ENCODE measurements at regions not wholly inside any gene's neighbourhood (a gene's known extent, or its start where the extent isn't known, plus 50 kb on each side); places are given as distances from the start of the nearest gene placed in this dataset.

GRCh38 chr3:5056111-5056391 is 66.0 kb upstream of the ARL8B start:
- H3K4me1 ChIP-seq, result peaks cover 7% of the 10 kb centered on the region
- ATAC-seq, result no peak
- WGBS, 2 donors, result 71 to 78% methylated on average over 3 of the region's 3 CpGs
- no peak overlapping the region for H3K27ac ChIP-seq
- no peaks in the 10 kb centered on the region for H3K27me3 ChIP-seq
- TF ChIP-seq CTCF (IDR thresholded peaks at IDR 0.05) (no peak), POLR2A (IDR thresholded peaks at IDR 0.05) (no peak)
- no peak for DNase-seq
- no peaks in the 10 kb centered on the region for H3K36me3 ChIP-seq (replicated peaks in 1 of 2; ENCODE audit: insufficient read depth in 1 of 2, low read depth in 2 of 2)
- intact Hi-C loops (cut with DNase I), result no loop called here
- no peak overlapping the region for H3K4me3 ChIP-seq
- H3K9me3 ChIP-seq, result no peaks in the 10 kb centered on the region

GRCh38 chr3:5057272-5057671 is 64.8 kb upstream of the ARL8B start:
- H3K4me1 ChIP-seq, result peaks cover 7% of the 10 kb centered on the region
- no peak overlapping the region for H3K27ac ChIP-seq
- H3K9me3 ChIP-seq, result no peaks in the 10 kb centered on the region
- no peak for TF ChIP-seq CTCF (IDR thresholded peaks at IDR 0.05)
- no peak for TF ChIP-seq POLR2A (IDR thresholded peaks at IDR 0.05)
- no peaks in the 10 kb centered on the region for H3K36me3 ChIP-seq (replicated peaks in 1 of 2; ENCODE audit: insufficient read depth in 1 of 2, low read depth in 2 of 2)
- 60 to 64% methylated on average over 6 of the region's 6 CpGs for WGBS, 2 donors
- intact Hi-C loops (cut with DNase I), result no loop called here
- ATAC-seq, result no peak
- DNase-seq, result no peak
- H3K27me3 ChIP-seq, result no peaks in the 10 kb centered on the region
- H3K4me3 ChIP-seq, result no peak overlapping the region

GRCh38 chr3:5057857-5058324 is 64.2 kb upstream of the ARL8B start:
- ATAC-seq, result peak; percentile 94
- TF ChIP-seq CTCF (IDR thresholded peaks at IDR 0.05) (peak; percentile 33 to 93 (median 83)), POLR2A (IDR thresholded peaks at IDR 0.05) (no peak)
- intact Hi-C loops (cut with DNase I), result no loop called here
- WGBS, 2 donors, result 24 to 26% methylated on average over 7 of the region's 7 CpGs
- H3K9me3 ChIP-seq, result no peaks in the 10 kb centered on the region
- no peaks in the 10 kb centered on the region for H3K27me3 ChIP-seq
- H3K4me1 ChIP-seq, result peaks cover 7% of the 10 kb centered on the region
- DNase-seq, result peak; percentile 83 to 89 (median 85)
- no peaks in the 10 kb centered on the region for H3K36me3 ChIP-seq (replicated peaks in 1 of 2; ENCODE audit: insufficient read depth in 1 of 2, low read depth in 2 of 2)
- H3K27ac ChIP-seq, result no peak overlapping the region
- H3K4me3 ChIP-seq, result no peak overlapping the region

DNA sequence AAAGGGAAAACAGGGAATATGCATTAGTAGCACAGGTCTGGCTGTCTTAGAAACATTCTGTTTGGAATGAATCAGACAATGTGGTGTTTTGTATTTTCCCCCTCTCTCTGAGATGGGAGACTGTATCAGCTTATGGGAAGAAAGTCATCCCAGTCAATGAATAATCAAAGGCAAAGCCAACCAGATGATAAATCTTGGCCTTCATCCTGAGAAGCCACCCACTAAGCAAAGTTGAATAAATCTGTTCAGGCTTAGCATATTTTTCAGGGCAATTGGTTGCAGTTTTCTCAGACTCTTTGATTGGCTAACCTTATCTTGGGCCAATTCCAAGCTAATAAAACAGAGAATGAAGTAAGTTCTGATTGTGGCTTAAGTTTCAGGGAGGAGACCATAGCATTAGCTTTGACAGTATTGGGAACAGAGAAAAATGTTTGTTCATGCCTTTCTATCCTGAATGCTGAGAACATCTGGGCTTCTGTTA is 63.6 kb upstream of the ARL8B start:
- Histone ChIP-seq H3K4me3 (no peak overlapping the region), H3K36me3 (replicated peaks in 1 of 2; ENCODE audit: insufficient read depth in 1 of 2, low read depth in 2 of 2) (no peaks in the 10 kb centered on the region), H3K4me1 (peaks cover 7% of the 10 kb centered on the region), H3K27ac (no peak overlapping the region), H3K27me3 (no peaks in the 10 kb centered on the region), H3K9me3 (no peaks in the 10 kb centered on the region)
- intact Hi-C loops (cut with DNase I), result no loop called here
- no peak for DNase-seq
- TF ChIP-seq CTCF (IDR thresholded peaks at IDR 0.05) (no peak), POLR2A (IDR thresholded peaks at IDR 0.05) (no peak)
- ATAC-seq, result no peak

- H3K9me3 ChIP-seq, result no peaks in the 10 kb centered on the region
- DNase-seq, result no peak
- no peak overlapping the region for H3K27ac ChIP-seq
- 59 to 64% methylated on average over 7 of the region's 7 CpGs for WGBS, 2 donors
- ATAC-seq, result no peak
- intact Hi-C loops (cut with DNase I), result loop anchor here (5.0 kb wide), 1 partner anchor 347 kb away; no protein-coding TSS in a partner anchor
- H3K36me3 ChIP-seq (replicated peaks in 1 of 2; ENCODE audit: insufficient read depth in 1 of 2, low read depth in 2 of 2), result no peaks in the 10 kb centered on the region
- H3K4me3 ChIP-seq, result no peak overlapping the region
- no peaks in the 10 kb centered on the region for H3K27me3 ChIP-seq
- H3K4me1 ChIP-seq, result peaks cover 7% of the 10 kb centered on the region
- TF ChIP-seq POLR2A (IDR thresholded peaks at IDR 0.05) (no peak), CTCF (IDR thresholded peaks at IDR 0.05) (no peak)
Measured at GRCh38 chr3:5059782-5060181, 62.3 kb upstream of the ARL8B start.

All from body of pancreas (tissue), 4 donors.